GM12873 (cell line): ENCODE measurements at regions not wholly inside any gene's neighbourhood (a gene's known extent, or its start where the extent isn't known, plus 50 kb on each side); places are given as distances from the start of the nearest gene placed in this dataset.

Source experiments
- CTCF ChIP-seq: IDR thresholded peaks from 2 replicates; pipeline ENCODE4 v1.5.1; 2012; ENCODE audit warnings: low read depth, mild to moderate bottlenecking, moderate library complexity, low read length, control low read depth; ENCODE audit not compliant: insufficient read depth; ENCODE audit errors: missing control alignments

GRCh38 chr2:35246702-35247101 lies 1108.9 kb upstream of the CRIM1 start:
- TF ChIP-seq CTCF = no peak

GRCh38 chr2:35228584-35228983 lies 1127.0 kb upstream of the CRIM1 start:
- no peak for TF ChIP-seq CTCF

GRCh38 chr2:35220461-35220860 lies 1135.1 kb upstream of the CRIM1 start:
- TF ChIP-seq CTCF = no peak

GRCh38 chr2:35204881-35205280 lies 1150.7 kb upstream of the CRIM1 start:
- no peak for TF ChIP-seq CTCF

- TF ChIP-seq CTCF = no peak
Measured at GRCh38 chr2:35204323-35204722, 1151.3 kb upstream of the CRIM1 start.

GRCh38 chr2:35199298-35199697 lies 1156.3 kb upstream of the CRIM1 start:
- TF ChIP-seq CTCF = no peak

DNA sequence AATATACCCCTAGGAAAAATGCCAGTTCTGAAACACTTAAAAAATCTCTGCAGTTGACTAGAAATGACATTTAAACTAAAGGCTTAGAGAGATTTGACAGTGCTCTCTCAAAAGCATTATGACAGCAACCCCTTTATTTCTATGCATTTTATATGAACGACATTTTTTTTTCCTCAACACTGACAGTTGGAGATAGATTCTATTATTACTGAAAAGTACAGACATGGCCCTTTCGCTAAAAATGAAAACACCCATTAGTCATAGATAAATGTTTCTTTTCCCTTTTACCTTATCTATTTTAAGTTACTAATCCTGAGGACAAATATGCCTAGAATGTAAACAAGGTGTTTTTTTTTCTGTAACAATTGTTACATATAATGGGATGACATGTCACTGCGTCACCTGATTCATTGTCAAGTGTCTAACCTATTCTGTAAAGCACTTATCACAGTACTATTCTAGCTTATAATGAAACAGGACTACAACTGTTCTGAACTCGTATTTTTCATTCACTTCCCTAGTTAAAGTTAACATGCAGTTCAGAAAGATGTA lies 1169.6 kb upstream of the CRIM1 start:
- TF ChIP-seq CTCF = no peak
